GM12864 (cell line): ENCODE measurements at regions not wholly inside any gene's neighbourhood (a gene's known extent, or its start where the extent isn't known, plus 50 kb on each side); places are given as distances from the start of the nearest gene placed in this dataset.

Source experiments
- DNase-seq: peaks from one replicate; pipeline ENCODE4 v3.0.0-alpha.2; 2011; ENCODE audit warnings: low read depth
- H3K4me3 ChIP-seq: 2 replicates; pipeline ENCODE4 v1.5.1; 2011; ENCODE audit warnings: mild to moderate bottlenecking, low read depth, low read length, control low read depth
- CTCF ChIP-seq: IDR thresholded peaks from 2 replicates; pipeline ENCODE4 v1.5.1; 2011; ENCODE audit warnings: low read depth, mild to moderate bottlenecking, moderate library complexity, low read length, control low read depth, inconsistent platforms; ENCODE audit errors: missing control alignments

- H3K4me3 ChIP-seq, result no peak overlapping the region
- no peak for TF ChIP-seq CTCF
- DNase-seq, result no peak
Observed at GRCh38 chr3:181276358-181276896, 286.9 kb upstream of the DNAJC19 start.

GRCh38 chr3:181274025-181274424, 284.5 kb upstream of the DNAJC19 start:
- DNase-seq, result no peak
- no peak overlapping the region for H3K4me3 ChIP-seq
- TF ChIP-seq CTCF, result no peak

GRCh38 chr3:181267312-181267711, 277.8 kb upstream of the DNAJC19 start:
- no peak overlapping the region for H3K4me3 ChIP-seq
- no peak for TF ChIP-seq CTCF
- DNase-seq, result no peak

DNA sequence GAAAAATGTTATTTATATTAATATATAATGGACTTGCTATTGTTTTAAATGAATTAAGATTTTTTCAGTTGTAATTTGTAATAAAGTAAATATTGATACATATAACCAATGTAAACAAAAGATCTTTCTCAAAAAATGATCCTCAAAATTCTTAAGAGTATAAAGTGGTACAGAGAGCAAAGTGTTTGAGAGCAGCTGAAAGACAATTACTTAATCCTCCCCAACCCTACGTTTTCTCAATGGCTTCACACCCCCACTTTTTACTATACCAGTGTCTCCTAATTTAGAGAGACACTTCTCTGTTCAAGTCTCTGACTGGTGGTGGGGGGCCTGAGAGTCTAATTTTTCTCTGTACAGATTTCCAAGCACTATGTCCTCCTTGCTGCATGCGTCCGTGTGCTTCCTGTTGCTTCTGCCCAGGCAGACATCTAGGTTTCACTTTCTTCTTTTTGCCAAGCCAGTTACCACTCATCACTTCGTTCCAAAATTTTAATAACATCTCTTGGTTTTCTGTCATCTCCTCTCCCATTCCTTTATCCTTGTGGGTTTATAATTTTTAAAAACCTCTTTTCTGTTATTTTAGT, 276.3 kb upstream of the DNAJC19 start:
- peak; percentile 16 for DNase-seq
- no peak for TF ChIP-seq CTCF
- peak overlapping the region; percentile 11; the same call in 1 of the 2 replicates for H3K4me3 ChIP-seq

- no peak for TF ChIP-seq CTCF
Observed at GRCh38 chr3:181264486-181264885, 274.9 kb upstream of the DNAJC19 start.

DNA sequence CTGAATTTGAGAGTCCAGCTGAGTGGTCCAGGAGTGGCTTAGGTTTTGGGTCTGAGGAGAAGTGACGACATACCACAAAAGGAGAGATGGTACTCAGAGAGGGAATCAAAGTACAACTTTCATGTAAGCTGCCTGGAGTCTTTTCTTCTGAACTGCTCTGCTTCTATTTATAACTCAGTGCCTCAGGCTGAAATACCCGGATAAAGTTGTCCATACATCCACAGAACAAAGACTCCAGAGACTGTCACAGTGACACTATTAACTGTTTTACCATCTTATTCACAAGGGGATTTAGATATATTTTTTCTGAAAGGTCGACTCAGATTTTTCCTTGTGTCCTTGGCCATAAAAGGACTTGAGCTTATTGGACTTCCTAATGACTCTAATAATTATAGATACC, 264.3 kb upstream of the DNAJC19 start:
- no peak overlapping the region for H3K4me3 ChIP-seq

More at GRCh38 chr3:181264486-181264885, 274.9 kb upstream of the DNAJC19 start:
- no peak overlapping the region for H3K4me3 ChIP-seq
- no peak for DNase-seq

More for the DNA sequence above, 264.3 kb upstream of the DNAJC19 start:
- DNase-seq, result no peak
- TF ChIP-seq CTCF, result no peak
